ENCODE measurements at regions not wholly inside any gene's neighbourhood (a gene's known extent, or its start where the extent isn't known, plus 50 kb on each side); places are given as distances from the start of the nearest gene placed in this dataset.

GRCh38 chr7:11236680-11237079 lies 263.0 kb downstream of the PHF14 start:
- TF ChIP-seq, protein P1, sequence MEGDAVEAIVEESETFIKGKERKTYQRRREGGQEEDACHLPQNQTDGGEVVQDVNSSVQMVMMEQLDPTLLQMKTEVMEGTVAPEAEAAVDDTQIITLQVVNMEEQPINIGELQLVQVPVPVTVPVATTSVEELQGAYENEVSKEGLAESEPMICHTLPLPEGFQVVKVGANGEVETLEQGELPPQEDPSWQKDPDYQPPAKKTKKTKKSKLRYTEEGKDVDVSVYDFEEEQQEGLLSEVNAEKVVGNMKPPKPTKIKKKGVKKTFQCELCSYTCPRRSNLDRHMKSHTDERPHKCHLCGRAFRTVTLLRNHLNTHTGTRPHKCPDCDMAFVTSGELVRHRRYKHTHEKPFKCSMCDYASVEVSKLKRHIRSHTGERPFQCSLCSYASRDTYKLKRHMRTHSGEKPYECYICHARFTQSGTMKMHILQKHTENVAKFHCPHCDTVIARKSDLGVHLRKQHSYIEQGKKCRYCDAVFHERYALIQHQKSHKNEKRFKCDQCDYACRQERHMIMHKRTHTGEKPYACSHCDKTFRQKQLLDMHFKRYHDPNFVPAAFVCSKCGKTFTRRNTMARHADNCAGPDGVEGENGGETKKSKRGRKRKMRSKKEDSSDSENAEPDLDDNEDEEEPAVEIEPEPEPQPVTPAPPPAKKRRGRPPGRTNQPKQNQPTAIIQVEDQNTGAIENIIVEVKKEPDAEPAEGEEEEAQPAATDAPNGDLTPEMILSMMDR (IDR thresholded peaks at IDR 0.05; ENCODE audit: low read depth, low read length), result no peak
- TF ChIP-seq POLR2A (IDR thresholded peaks at IDR 0.05; ENCODE audit: extremely low read depth, insufficient read length), result no peak
